GM10266 (cell line): ENCODE measurements at regions not wholly inside any gene's neighbourhood (a gene's known extent, or its start where the extent isn't known, plus 50 kb on each side); places are given as distances from the start of the nearest gene placed in this dataset.
A peak's percentile ranks its signal among the peaks of the same experiment; 100 is the strongest.
"Not testable (repeated sequence)": the region's sequence is repeated elsewhere in the genome, so short reads cannot be mapped to it uniquely, and the experiment has no call there.

Experiments
- DNase-seq: peaks from one replicate; pipeline ENCODE4 v3.0.0; 2012; ENCODE audit errors: extremely low spot score
- CTCF ChIP-seq: IDR thresholded peaks from 2 replicates; pipeline ENCODE4 v1.5.1; 2012; ENCODE audit warnings: mild to moderate bottlenecking, low read depth; ENCODE audit not compliant: control insufficient read depth, insufficient read depth; ENCODE audit errors: missing control alignments

- no peak for DNase-seq
- no peak for TF ChIP-seq CTCF
These were observed 67.7 kb downstream of the SMIM20 start for GRCh38 chr4:25981749-25982148.

GRCh38 chr4:25982962-25983361 lies 68.9 kb downstream of the SMIM20 start:
- DNase-seq: no peak
- TF ChIP-seq CTCF: no peak

- TF ChIP-seq CTCF: no peak
- DNase-seq: no peak
These were observed 70.2 kb downstream of the SMIM20 start for GRCh38 chr4:25984266-25984665.

GRCh38 chr4:25984796-25985195 lies 70.8 kb downstream of the SMIM20 start:
- TF ChIP-seq CTCF: no peak
- DNase-seq: no peak

GRCh38 chr4:25986807-25987206 lies 72.8 kb downstream of the SMIM20 start:
- no peak for TF ChIP-seq CTCF
- DNase-seq: no peak

GRCh38 chr4:25991340-25991739 lies 77.3 kb downstream of the SMIM20 start:
- DNase-seq: no peak
- no peak for TF ChIP-seq CTCF

GRCh38 chr4:25993395-25994185 lies 79.6 kb downstream of the SMIM20 start:
- peak; percentile 31 for TF ChIP-seq CTCF
- DNase-seq: peak; percentile 14

- DNase-seq: not testable (repeated sequence)
These were observed 80.6 kb downstream of the SMIM20 start for GRCh38 chr4:25994577-25994976.
